ENCODE measurements at regions not wholly inside any gene's neighbourhood (a gene's known extent, or its start where the extent isn't known, plus 50 kb on each side); places are given as distances from the start of the nearest gene placed in this dataset.

DNA sequence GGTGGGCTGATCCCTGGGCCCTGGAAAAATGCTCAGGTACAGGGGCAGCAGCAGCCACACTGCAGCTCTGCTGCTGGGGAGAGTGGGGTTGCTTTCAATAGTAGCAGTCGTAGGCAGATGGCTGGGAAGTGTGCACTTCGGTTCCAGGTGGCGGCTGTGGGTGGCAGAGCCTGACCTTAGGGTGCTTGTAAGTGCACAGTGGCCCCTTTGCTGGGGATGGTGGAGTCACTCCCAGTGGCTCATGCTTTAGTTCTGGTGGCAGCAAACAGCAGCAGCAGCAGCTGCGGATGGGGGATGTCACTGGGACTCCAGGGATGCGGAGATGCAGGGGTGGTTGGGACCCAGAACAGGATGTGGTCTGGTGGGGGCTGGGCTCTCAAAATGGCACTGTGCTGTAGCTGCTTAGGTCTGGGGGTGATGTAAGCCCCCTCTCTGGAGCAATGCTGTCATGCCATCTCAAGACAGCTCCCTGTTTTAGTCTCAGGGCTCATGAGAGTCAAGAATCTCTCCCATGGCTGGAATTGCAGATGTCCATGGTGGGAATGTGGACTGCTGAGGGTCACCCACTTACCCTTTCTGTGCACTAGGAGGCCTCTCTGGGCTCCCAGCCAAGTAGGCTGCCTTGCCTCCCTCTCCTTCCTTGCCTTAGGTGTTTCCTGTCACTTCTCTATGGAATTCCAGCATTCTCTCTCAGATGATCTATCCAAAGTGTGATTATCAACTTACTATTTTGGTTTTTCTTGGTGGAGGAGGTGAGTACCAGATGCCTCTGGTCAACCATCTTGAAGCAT lies 146.7 kb upstream of the SLC22A23 start:
- Histone ChIP-seq H3K27me3 (ENCODE audit: insufficient read depth, low read length, poor library complexity, severe bottlenecking) (no peaks in the 10 kb centered on the region), H3F3A (ENCODE audit: low read depth) (no peaks in the 10 kb centered on the region), H2AFZ (ENCODE audit: low read length) (no peak overlapping the region), H3K4me2 (ENCODE audit: low read depth, low read length, poor library complexity, severe bottlenecking) (no peak overlapping the region), H3K4me1 (ENCODE audit: insufficient read depth, low read length, poor library complexity, severe bottlenecking) (peaks cover 11% of the 10 kb centered on the region), H3K4me3 (ENCODE audit: low read length, poor library complexity, severe bottlenecking) (no peak overlapping the region), H3K9me2 (replicated peaks; ENCODE audit: low read depth, low read length) (no peaks in the 10 kb centered on the region), H3K9me3 (ENCODE audit: insufficient read depth, low read depth, low read length) (peaks cover 16% of the 10 kb centered on the region; the same call in 1 of the 2 replicates), H3K36me3 (ENCODE audit: insufficient read depth, low read length) (no peaks in the 10 kb centered on the region; the same call in 1 of the 2 replicates), H4K20me1 (ENCODE audit: insufficient read depth, low read length, poor library complexity, severe bottlenecking) (no peaks in the 10 kb centered on the region), H3K79me2 (ENCODE audit: insufficient read depth, low read length) (no peaks in the 10 kb centered on the region), H3K9ac (ENCODE audit: low read depth, low read length, poor library complexity, severe bottlenecking) (no peak overlapping the region)
- TF ChIP-seq EZH2phosphoT487 (IDR thresholded peaks at IDR 0.05; ENCODE audit: borderline replicate concordance): no peak
- TF ChIP-seq, protein P1, sequence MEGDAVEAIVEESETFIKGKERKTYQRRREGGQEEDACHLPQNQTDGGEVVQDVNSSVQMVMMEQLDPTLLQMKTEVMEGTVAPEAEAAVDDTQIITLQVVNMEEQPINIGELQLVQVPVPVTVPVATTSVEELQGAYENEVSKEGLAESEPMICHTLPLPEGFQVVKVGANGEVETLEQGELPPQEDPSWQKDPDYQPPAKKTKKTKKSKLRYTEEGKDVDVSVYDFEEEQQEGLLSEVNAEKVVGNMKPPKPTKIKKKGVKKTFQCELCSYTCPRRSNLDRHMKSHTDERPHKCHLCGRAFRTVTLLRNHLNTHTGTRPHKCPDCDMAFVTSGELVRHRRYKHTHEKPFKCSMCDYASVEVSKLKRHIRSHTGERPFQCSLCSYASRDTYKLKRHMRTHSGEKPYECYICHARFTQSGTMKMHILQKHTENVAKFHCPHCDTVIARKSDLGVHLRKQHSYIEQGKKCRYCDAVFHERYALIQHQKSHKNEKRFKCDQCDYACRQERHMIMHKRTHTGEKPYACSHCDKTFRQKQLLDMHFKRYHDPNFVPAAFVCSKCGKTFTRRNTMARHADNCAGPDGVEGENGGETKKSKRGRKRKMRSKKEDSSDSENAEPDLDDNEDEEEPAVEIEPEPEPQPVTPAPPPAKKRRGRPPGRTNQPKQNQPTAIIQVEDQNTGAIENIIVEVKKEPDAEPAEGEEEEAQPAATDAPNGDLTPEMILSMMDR (conservative IDR thresholded peaks at IDR 0.05; ENCODE audit: low read length): no peak

- H3K4me1 ChIP-seq (ENCODE audit: insufficient read depth, low read length, poor library complexity, severe bottlenecking): peaks cover 11% of the 10 kb centered on the region
- H3K9ac ChIP-seq (ENCODE audit: low read depth, low read length, poor library complexity, severe bottlenecking): no peak overlapping the region
- no peaks in the 10 kb centered on the region for H3K9me2 ChIP-seq (replicated peaks; ENCODE audit: low read depth, low read length)
- H3K36me3 ChIP-seq (ENCODE audit: insufficient read depth, low read length): no peaks in the 10 kb centered on the region; the same call in 1 of the 2 replicates
- peaks cover 16% of the 10 kb centered on the region; the same call in 1 of the 2 replicates for H3K9me3 ChIP-seq (ENCODE audit: insufficient read depth, low read depth, low read length)
- H2AFZ ChIP-seq (ENCODE audit: low read length): no peak overlapping the region
- TF ChIP-seq, protein P1 (conservative IDR thresholded peaks at IDR 0.05; ENCODE audit: low read length): no peak
- no peak for TF ChIP-seq EZH2phosphoT487 (IDR thresholded peaks at IDR 0.05; ENCODE audit: borderline replicate concordance)
- H3K4me3 ChIP-seq (ENCODE audit: low read length, poor library complexity, severe bottlenecking): no peak overlapping the region
- no peaks in the 10 kb centered on the region for H3K27me3 ChIP-seq (ENCODE audit: insufficient read depth, low read length, poor library complexity, severe bottlenecking)
- H3K4me2 ChIP-seq (ENCODE audit: low read depth, low read length, poor library complexity, severe bottlenecking): no peak overlapping the region
- H3K79me2 ChIP-seq (ENCODE audit: insufficient read depth, low read length): no peaks in the 10 kb centered on the region
- H3F3A ChIP-seq (ENCODE audit: low read depth): no peaks in the 10 kb centered on the region
- H4K20me1 ChIP-seq (ENCODE audit: insufficient read depth, low read length, poor library complexity, severe bottlenecking): no peaks in the 10 kb centered on the region
Observed at GRCh38 chr6:3601570-3601969, 144.7 kb upstream of the SLC22A23 start.

DNA sequence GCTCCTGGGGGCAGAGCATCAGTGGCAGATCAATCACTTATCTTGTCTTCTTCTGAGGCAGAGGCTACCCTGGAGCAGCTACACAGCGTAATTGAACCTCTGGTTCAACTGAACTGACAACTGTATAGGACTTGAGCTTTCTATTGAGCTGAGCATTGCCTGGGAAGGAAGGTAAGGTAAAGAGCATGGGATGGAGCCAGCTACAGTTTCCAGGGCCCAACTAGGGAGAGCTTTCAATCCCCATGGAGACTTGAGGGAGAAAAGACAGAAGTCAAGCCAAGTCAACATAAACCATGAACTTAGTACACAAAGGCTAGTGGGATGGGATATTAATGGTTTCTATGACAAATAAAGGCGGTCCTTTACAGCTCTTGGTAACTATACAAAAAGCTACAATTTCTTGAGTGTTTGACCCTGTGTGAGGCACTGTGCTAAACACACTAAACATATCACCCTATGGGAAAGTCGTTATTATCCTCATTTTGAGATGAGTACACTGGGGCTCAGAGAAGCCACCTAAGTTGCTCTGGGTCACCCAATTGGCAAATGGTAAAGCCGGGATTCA lies 140.7 kb upstream of the SLC22A23 start:
- H3K4me1 ChIP-seq (ENCODE audit: insufficient read depth, low read length, poor library complexity, severe bottlenecking): no peaks in the 10 kb centered on the region
- no peaks in the 10 kb centered on the region for H3K27me3 ChIP-seq (ENCODE audit: insufficient read depth, low read length, poor library complexity, severe bottlenecking)
- no peaks in the 10 kb centered on the region for H3K9me2 ChIP-seq (replicated peaks; ENCODE audit: low read depth, low read length)
- H3K79me2 ChIP-seq (ENCODE audit: insufficient read depth, low read length): no peaks in the 10 kb centered on the region
- TF ChIP-seq, protein P1 (conservative IDR thresholded peaks at IDR 0.05; ENCODE audit: low read length): no peak
- no peak for TF ChIP-seq EZH2phosphoT487 (IDR thresholded peaks at IDR 0.05; ENCODE audit: borderline replicate concordance)
- no peak overlapping the region for H3K4me3 ChIP-seq (ENCODE audit: low read length, poor library complexity, severe bottlenecking)
- no peak overlapping the region for H3K9ac ChIP-seq (ENCODE audit: low read depth, low read length, poor library complexity, severe bottlenecking)
- H3K9me3 ChIP-seq (ENCODE audit: insufficient read depth, low read depth, low read length): peaks cover 15% of the 10 kb centered on the region; the same call in 1 of the 2 replicates
- no peak overlapping the region for H3K4me2 ChIP-seq (ENCODE audit: low read depth, low read length, poor library complexity, severe bottlenecking)
- H3F3A ChIP-seq (ENCODE audit: low read depth): no peaks in the 10 kb centered on the region
- H3K36me3 ChIP-seq (ENCODE audit: insufficient read depth, low read length): no peaks in the 10 kb centered on the region; the same call in 1 of the 2 replicates
- H2AFZ ChIP-seq (ENCODE audit: low read length): no peak overlapping the region
- H4K20me1 ChIP-seq (ENCODE audit: insufficient read depth, low read length, poor library complexity, severe bottlenecking): no peaks in the 10 kb centered on the region
